PC-9 (cell line): ENCODE measurements at regions not wholly inside any gene's neighbourhood (a gene's known extent, or its start where the extent isn't known, plus 50 kb on each side); places are given as distances from the start of the nearest gene placed in this dataset.

ENCODE experiments used
- BruUV-seq: library from RNA; stranded (reverse); fragments of 400-500 nt; replicated peaks from 2 replicates; lab custom pipeline; 2021; lab: Mats Ljungman, UMichigan
- CTCF ChIA-PET: fragments of 300-600 bp; sonication (Branson Sonifier 250); formaldehyde crosslinking; loops from one replicate; lab custom pipeline; 2022; ENCODE audit warnings: antibody characterized with exemption; lab: Charles Lee
- POLR2A ChIA-PET: fragments of 300-600 bp; sonication (Branson Sonifier 250); formaldehyde crosslinking; loops from one replicate; lab custom pipeline; 2022; ENCODE audit warnings: antibody characterized with exemption; ENCODE audit not compliant: unreplicated experiment; lab: Charles Lee
- DNase-seq, 2 experiments: peaks; one replicate each; pipeline versions ENCODE4 v3.0.0 to v3.0.0-alpha.2; 2015 to 2022; ENCODE audit warnings: mixed read lengths in 1 of 2
- H2AFZ ChIP-seq: fragments of 200-600 bp; sonication (generic); 2 replicates; pipeline ENCODE4 v1.8.1; 2017; ENCODE audit warnings: antibody characterized with exemption
- H3F3A ChIP-seq: fragments of 200-600 bp; sonication (generic); 2 replicates; pipeline ENCODE4 v1.8.1; 2017; ENCODE audit warnings: antibody characterized with exemption, mild to moderate bottlenecking, low read depth; ENCODE audit not compliant: insufficient read depth
- H3K27ac ChIP-seq: fragments of 200-600 bp; sonication (generic); 2 replicates; pipeline ENCODE4 v1.6.1; 2016; ENCODE audit warnings: mixed run types
- H3K27me3 ChIP-seq: fragments of 200-600 bp; sonication (generic); 2 replicates; pipeline ENCODE4 v1.6.1; 2016; ENCODE audit warnings: low read depth, mixed run types; ENCODE audit not compliant: insufficient read depth
- H3K36me3 ChIP-seq: fragments of 200-600 bp; sonication (generic); 2 replicates; pipeline ENCODE4 v1.6.1; 2016; ENCODE audit warnings: low read depth, mixed run types
- H3K4me1 ChIP-seq: fragments of 200-600 bp; sonication (generic); replicated peaks from 2 replicates; pipeline ENCODE4 v1.6.1; 2016; ENCODE audit warnings: mixed run types; ENCODE audit not compliant: insufficient read depth
- H3K4me2 ChIP-seq: fragments of 200-600 bp; sonication (generic); 2 replicates; pipeline ENCODE4 v1.6.1; 2017; ENCODE audit warnings: mixed run types
- H3K4me3 ChIP-seq: fragments of 200-600 bp; sonication (generic); 2 replicates; pipeline ENCODE4 v1.6.1; 2016; ENCODE audit warnings: mixed run types
- H3K79me2 ChIP-seq: fragments of 200-600 bp; sonication (generic); 2 replicates; pipeline ENCODE4 v1.6.1; 2017; ENCODE audit warnings: low read depth, mixed run types
- H3K9me2 ChIP-seq: fragments of 200-600 bp; sonication (generic); 2 replicates; pipeline ENCODE4 v1.8.1; 2017; ENCODE audit warnings: mild to moderate bottlenecking; ENCODE audit not compliant: insufficient read depth
- H3K9me3 ChIP-seq: fragments of 200-600 bp; sonication (generic); 2 replicates; pipeline ENCODE4 v1.8.1; 2016; ENCODE audit warnings: low read depth; ENCODE audit not compliant: insufficient read depth
- H4K20me1 ChIP-seq: fragments of 200-600 bp; sonication (generic); 2 replicates; pipeline ENCODE4 v1.8.1; 2017; ENCODE audit not compliant: insufficient read depth
- EZH2 ChIP-seq: fragments of 200-600 bp; sonication (generic); IDR thresholded peaks from 2 replicates; pipeline ENCODE4 v1.8.0; 2017; ENCODE audit warnings: antibody characterized with exemption, low read depth
- intact Hi-C: fragments of 100-400 bp; cut with micrococcal nuclease; formaldehyde crosslinking; loops from one replicate; pipeline ENCODE4 v1.10.0; 2022; ENCODE audit not compliant: unreplicated experiment
- TF ChIP-seq, protein P1 (sequence below): fragments of 200-600 bp; sonication (generic); conservative IDR thresholded peaks from 2 replicates; pipeline ENCODE4 v1.6.1; 2017; ENCODE audit warnings: mixed run types, antibody characterized with exemption, mild to moderate bottlenecking, moderate library complexity

DNA sequence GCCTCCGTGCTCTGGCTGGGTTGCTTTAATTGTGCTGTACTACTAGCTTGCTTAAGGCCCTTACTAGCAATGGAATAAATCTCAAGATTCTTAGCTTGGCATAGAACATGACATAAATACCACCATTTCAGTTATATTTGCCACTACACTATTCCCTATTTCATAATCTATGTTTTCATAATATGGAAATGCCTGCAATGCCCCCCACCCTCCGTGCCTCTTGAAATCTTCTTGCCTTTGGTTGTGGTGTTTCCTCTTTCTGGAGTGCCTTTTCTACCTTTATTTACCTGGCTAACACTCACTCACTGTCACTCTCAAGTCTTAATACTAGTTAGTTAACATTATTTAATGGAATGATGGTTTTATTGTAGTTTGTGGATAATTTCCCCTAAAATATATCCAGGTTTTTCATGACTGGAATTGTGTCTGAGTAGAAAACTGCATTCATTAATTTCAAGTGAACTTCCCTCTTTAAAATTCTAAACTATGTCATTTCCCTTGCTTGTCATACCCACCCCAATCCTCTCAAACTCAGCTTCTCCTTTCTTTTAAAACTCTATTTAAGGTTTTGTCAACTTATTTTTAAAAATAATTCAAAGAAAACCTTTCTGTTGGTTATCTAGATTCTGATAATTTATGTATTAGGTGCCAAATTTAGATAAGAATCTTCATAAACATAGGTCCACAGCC lies 521.7 kb upstream of the DAB2 start:
- no peak for TF ChIP-seq EZH2
- TF ChIP-seq, protein P1, sequence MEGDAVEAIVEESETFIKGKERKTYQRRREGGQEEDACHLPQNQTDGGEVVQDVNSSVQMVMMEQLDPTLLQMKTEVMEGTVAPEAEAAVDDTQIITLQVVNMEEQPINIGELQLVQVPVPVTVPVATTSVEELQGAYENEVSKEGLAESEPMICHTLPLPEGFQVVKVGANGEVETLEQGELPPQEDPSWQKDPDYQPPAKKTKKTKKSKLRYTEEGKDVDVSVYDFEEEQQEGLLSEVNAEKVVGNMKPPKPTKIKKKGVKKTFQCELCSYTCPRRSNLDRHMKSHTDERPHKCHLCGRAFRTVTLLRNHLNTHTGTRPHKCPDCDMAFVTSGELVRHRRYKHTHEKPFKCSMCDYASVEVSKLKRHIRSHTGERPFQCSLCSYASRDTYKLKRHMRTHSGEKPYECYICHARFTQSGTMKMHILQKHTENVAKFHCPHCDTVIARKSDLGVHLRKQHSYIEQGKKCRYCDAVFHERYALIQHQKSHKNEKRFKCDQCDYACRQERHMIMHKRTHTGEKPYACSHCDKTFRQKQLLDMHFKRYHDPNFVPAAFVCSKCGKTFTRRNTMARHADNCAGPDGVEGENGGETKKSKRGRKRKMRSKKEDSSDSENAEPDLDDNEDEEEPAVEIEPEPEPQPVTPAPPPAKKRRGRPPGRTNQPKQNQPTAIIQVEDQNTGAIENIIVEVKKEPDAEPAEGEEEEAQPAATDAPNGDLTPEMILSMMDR, result no peak
- POLR2A ChIA-PET, result no interaction called here
- no peaks in the 10 kb centered on the region for H4K20me1 ChIP-seq
- H3K27me3 ChIP-seq, result no peaks in the 10 kb centered on the region
- no peaks in the 10 kb centered on the region for H3K9me3 ChIP-seq
- H3K9me2 ChIP-seq, result no peaks in the 10 kb centered on the region
- H3K36me3 ChIP-seq, result no peaks in the 10 kb centered on the region
- DNase-seq, result no peak
- no peaks in the 10 kb centered on the region for H3K79me2 ChIP-seq
- no peaks in the 10 kb centered on the region for H3K4me1 ChIP-seq
- no peak overlapping the region for H3K27ac ChIP-seq
- no peak overlapping the region for H2AFZ ChIP-seq
- BruUV-seq, result no TSS peak
- H3K4me2 ChIP-seq, result no peak overlapping the region
- H3K4me3 ChIP-seq, result no peak overlapping the region
- no peaks in the 10 kb centered on the region for H3F3A ChIP-seq
- CTCF ChIA-PET, result no interaction called here
- intact Hi-C loops, result loop anchor here (5.0 to 10.0 kb wide), 2 partner anchors 344 to 608 kb away; no protein-coding TSS in a partner anchor

DNA sequence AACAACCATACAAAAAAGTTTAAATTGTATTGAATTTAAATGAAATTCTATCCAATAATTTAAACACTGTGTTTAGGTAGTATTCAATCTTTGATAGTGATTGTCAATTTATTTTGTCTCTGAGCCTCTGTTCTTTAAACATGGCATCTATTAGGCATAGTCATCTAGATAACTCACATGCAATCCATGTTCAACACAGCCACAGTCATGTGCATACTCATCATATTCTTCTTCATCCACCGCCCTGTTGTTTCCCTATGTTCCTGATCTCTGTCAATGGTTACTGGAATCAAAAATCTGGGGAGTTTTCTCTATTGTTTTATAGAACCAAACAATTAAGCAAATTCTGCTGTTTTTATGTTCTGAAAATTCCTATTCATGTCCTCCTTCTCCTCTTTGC lies 521.1 kb upstream of the DAB2 start:
- TF ChIP-seq, protein P1, result no peak
- no peak for TF ChIP-seq EZH2
- no peaks in the 10 kb centered on the region for H3K27me3 ChIP-seq
- no peak overlapping the region for H3K27ac ChIP-seq
- no peaks in the 10 kb centered on the region for H3K9me2 ChIP-seq
- no peaks in the 10 kb centered on the region for H3K79me2 ChIP-seq
- H3K4me2 ChIP-seq, result no peak overlapping the region
- no peaks in the 10 kb centered on the region for H4K20me1 ChIP-seq
- BruUV-seq, result no TSS peak
- no peak overlapping the region for H2AFZ ChIP-seq
- CTCF ChIA-PET, result no interaction called here
- no peaks in the 10 kb centered on the region for H3K9me3 ChIP-seq
- H3F3A ChIP-seq, result no peaks in the 10 kb centered on the region
- DNase-seq, result no peak
- POLR2A ChIA-PET, result no interaction called here
- no peak overlapping the region for H3K4me3 ChIP-seq
- H3K36me3 ChIP-seq, result no peaks in the 10 kb centered on the region
- no peaks in the 10 kb centered on the region for H3K4me1 ChIP-seq
- intact Hi-C loops, result loop anchor here (5.0 to 10.0 kb wide), 2 partner anchors 344 to 609 kb away; no protein-coding TSS in a partner anchor

DNA sequence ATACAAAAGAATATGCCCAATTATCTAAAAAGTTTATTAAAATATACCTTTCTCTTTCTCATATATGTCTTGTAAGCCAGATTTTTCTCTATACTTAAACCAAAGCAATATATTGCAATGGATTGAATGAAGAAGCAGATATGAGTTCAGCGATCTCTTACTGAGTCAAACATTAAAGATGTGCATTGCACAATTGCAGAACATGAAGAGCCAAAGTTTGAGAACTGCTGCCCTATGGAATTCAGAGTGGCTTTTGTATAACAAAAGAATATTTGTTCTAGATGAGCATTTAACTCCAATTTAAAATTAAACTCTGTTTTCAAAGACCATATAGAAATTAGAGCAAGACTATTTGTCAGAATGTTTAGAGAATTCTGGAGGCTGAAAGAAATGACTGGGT lies 519.0 kb upstream of the DAB2 start:
- intact Hi-C loops, result loop anchor here (10.0 kb wide), 1 partner anchor 611 kb away; no protein-coding TSS in a partner anchor
- no TSS peak for BruUV-seq
- no peaks in the 10 kb centered on the region for H3K4me1 ChIP-seq
- POLR2A ChIA-PET, result no interaction called here
- no peaks in the 10 kb centered on the region for H3F3A ChIP-seq
- no peaks in the 10 kb centered on the region for H3K9me3 ChIP-seq
- no peaks in the 10 kb centered on the region for H3K27me3 ChIP-seq
- TF ChIP-seq EZH2, result no peak
- TF ChIP-seq, protein P1, result no peak
- H3K27ac ChIP-seq, result no peak overlapping the region
- no peaks in the 10 kb centered on the region for H3K9me2 ChIP-seq
- no peaks in the 10 kb centered on the region for H4K20me1 ChIP-seq
- H2AFZ ChIP-seq, result no peak overlapping the region
- no peak for DNase-seq
- no peaks in the 10 kb centered on the region for H3K79me2 ChIP-seq
- CTCF ChIA-PET, result no interaction called here
- H3K36me3 ChIP-seq, result no peaks in the 10 kb centered on the region
- H3K4me2 ChIP-seq, result no peak overlapping the region
- H3K4me3 ChIP-seq, result no peak overlapping the region
